Fibroblast of skin of scalp (primary cell): ENCODE measurements at regions not wholly inside any gene's neighbourhood (a gene's known extent, or its start where the extent isn't known, plus 50 kb on each side); places are given as distances from the start of the nearest gene placed in this dataset.

ENCODE experiments used
- DNase-seq: peaks from one replicate; pipeline ENCODE4 v3.0.0-alpha.2; 2013

DNA sequence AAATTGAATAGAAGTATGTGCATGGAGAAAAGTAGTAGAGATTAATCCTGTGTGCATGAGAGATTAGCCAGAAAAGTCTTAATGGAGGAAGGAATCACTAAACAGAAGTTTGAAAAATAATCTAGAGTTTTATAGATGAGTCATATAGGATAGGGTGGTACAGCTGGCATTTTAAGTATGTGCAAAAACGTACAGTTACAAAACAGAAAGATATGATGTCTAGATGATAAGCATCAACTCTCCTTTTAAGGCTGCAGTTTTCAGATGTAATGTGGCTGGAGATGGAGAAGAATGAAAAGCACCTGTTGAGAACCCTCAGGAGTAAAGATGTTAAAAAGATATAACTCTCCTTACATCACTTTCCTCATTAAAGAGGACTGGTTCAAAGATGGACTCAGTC lies 271.3 kb downstream of the STK31 start:
- DNase-seq: no peak

DNA sequence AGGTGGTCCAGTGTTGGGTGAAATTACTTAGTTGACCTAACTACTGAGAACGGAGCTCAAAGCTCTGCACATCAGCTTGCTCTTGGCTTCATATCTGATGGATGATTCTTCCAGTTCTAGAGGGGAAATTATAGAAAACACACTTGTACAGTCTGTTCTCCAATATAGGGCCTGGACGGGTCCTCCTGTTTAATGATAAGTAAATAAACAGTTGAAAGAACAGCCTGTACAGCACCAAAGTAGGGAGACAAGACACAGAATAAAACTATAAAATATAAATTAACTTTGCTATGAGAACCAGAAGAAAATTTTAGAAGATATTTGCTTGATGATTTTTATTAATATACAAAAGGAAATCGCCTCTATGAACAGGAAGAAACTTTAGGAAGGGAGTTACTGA lies 271.7 kb downstream of the STK31 start:
- DNase-seq: no peak

DNA sequence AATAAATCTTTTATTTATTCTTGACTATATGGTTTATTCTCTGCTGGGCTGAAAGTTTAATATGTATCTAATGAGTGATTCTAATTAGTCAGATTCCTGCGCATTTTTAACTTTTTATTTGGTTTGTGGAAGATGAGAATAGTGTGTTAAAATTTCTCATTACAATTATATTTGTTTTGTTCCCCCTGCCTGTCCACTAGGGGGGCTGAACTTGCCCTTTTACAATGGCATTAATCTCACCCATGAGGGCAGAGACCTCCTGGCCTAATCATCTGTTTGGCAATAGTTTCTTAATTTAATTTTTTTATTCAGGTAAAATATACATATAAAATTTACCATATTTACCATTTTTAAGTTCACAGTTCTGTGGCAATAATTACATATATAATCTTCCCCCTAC lies 278.5 kb upstream of the NPY start:
- DNase-seq: no peak

DNA sequence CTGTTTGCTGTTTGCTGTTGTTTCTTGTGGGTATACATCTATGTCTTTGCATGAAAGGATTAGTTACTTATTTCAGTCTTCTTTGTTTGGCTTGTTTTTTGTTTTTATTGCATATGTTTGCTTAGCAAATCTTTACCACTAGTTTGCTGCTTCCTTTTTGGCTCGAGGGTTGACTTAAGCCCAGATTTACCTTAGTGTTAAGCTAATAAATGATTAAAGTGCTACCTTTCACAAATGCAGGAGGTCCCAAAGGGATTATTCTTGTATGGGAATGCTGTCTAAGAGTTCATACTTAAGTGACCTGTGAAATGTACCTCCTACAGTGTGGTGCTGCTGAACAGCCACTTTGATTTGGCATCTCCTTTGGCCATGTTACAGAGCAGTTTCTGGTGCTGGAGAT lies 273.5 kb upstream of the NPY start:
- DNase-seq: no peak

DNA sequence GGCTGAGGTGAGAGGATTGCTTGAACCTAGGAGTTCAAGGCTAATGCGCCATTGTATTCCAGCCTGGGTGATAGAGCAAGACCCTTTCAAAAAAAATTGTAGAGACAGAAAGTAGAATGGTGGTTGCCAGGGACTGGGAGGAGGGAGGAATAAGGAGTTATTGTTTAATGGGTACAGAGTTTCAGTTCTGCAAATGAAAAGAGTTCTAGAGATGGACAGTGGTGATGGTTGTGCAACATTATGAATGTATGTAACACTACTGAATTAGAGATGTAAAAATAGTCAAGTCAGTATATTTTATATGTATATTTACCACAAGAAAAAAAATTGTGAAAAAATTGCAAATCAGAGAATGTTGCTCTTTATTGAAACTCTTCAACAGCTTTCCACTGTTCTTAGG lies 266.5 kb upstream of the NPY start:
- no peak for DNase-seq

DNA sequence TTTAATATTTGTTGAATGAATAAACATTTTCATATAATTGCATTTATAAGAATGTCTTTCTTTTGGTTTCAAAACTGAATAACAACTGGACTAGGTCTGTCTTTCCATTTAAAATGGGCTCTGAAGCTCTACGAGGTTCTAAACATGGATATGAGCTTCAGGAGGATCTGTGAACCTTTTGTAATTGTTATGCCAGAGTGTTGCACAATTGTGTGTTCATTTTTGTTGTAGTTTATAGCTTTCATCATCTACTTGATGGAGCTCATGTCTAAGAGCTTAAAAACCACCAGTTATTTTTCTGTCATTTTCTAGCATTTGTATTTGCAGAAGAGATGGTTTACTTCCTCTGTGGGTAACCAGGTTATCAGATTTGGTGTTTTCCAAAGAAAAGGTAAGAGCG lies 265.7 kb upstream of the NPY start:
- DNase-seq: no peak

DNA sequence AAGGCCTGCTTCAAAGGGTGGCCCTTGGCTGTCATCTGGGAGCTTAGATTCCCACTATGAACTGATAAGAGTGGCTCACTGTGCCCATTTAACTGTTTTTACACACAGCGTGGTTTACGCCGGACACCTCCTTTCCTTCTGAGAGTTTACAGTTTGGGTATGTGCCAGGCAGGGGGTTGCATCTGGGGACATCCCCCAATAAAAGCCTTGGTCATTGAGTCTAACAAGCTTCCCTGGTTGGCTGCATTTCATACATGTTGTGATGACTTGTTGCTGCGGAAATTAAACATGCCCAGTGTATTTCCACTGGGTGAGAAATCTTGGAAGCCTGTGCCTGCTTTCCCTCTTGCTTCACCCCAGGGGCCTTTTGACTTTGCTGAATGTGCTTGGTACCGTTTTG lies 264.1 kb upstream of the NPY start:
- DNase-seq: no peak

DNA sequence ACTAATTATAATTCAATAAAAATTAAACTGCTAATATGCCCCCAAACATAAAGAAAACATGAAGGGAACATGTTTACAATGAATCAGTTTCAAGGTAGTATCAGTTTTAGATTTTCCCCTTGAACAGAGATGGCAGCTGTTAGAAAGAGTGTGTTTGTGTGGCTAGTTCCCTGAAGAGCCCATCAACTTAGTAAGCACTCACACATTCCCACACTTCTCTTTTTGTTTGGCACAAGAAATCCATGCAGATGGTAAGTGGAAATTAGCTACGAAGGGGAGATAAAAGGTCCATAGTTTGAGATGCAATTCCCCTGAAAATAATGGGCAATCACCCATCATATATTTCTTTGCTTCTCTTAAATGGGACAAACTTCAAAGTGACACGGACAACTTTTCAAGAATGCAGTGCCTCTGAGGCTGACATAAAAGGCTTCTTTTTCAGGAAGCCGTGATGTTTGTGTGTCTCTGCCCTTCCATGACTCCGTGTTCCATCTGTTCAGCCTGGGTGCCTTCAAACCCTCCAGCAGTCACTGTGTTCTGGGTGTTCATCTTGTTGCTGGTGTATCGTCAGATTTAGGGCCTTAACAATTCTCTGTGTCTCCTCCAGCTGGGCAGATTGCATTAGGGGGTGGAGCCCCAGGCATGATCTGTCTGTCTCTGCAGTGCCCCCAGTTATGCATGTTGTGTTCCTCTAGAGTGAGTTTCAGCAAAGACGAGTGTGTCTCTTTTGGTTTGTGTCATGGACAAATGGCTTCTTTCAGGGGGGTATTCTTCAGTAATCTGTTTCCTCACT lies 259.5 kb upstream of the NPY start:
- DNase-seq: peak; percentile 24

DNA sequence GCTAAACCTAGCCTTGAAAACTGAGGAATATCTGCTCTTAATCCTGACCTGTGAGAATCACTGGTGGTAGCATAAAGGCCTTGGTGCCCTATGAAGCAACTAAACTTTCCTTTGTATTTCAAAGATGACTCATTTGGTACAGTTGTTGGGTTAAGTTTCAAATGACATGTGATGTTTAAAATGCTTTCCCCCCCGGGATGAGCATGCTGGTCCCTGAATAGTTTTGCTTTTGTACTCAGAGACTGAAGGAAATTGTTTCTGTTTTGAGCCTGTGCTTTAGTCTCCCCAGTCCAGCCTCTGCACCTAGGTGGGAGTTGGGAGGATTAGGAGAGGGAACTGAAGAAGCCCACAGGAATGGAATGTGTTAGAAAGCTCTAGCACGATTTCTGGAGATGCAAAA lies 258.9 kb upstream of the NPY start:
- DNase-seq: peak; percentile 55

DNA sequence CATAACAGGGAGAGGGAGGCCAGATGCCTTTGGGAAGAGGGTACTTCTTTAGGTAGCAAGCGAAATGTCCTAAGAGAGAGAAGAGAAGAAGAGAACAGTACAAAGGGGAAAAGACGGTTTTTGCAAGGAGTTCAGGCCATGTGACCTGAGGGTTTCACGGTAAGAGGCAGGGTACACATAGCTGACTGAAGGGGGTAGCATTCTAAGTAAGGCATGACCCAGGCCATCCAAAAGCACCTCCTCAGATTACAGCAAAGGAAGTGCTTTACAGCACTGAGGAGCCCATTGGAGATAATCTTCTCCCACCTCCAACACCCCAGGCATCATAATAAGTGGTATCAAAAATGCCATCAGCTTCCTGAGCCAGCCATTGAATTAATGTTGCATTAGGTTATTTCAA lies 258.2 kb upstream of the NPY start:
- no peak for DNase-seq

DNA sequence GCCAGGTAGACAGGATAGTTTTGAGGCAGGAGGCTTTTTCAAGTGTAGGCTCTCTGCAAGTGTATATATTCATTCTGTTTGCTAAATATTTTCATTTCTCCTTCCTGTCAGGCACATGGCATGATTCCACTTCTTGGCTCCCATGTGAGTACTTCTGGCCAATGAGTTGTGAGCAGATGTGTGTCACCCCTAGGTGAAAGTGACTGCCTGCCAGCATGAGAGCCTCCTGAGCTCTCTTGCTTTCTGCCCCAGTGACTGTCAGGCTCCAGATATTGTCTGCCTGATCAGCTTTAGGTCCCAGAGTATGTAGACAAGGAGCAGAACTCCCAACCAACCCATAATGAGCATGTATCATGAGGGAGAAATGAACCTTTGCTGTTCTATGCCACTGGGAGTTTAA lies 257.6 kb upstream of the NPY start:
- no peak for DNase-seq

DNA sequence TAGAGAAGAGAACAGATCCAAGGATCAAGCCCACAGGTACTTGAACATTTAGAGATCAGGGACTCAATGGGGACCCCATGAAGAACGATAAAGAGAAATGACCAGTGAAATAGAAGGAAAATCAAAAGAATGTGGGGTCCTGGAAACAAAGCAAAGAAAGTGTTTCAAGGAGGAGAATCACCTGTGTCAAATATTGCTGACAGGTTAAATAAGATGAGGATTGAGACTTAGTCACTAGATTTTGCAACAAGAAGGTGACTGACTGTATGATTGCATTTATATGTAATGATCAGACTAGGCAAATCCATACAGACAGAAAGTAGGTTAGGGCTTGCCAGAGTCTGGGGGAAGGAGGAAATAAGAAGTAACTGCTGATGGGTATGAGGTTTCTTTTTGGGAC lies 254.9 kb upstream of the NPY start:
- no peak for DNase-seq

DNA sequence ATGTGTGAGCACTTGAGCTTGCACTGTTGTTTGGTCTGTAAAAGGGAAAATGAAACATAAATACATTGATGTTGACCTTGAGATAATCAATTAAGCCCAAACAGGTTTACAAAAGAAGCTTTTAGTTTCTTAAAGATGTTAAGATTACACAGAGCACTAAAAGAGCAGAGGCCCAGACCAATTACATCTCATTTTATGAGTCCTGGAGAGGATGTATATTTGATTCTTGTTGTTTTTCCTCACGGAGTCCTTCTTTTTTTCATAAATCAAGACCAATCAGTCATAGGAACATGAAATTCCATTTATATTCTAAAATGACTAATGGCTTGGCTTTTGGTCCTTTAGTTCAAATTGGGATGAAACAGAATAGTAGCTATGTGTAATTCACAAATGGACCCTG lies 249.7 kb upstream of the NPY start:
- DNase-seq: no peak

DNA sequence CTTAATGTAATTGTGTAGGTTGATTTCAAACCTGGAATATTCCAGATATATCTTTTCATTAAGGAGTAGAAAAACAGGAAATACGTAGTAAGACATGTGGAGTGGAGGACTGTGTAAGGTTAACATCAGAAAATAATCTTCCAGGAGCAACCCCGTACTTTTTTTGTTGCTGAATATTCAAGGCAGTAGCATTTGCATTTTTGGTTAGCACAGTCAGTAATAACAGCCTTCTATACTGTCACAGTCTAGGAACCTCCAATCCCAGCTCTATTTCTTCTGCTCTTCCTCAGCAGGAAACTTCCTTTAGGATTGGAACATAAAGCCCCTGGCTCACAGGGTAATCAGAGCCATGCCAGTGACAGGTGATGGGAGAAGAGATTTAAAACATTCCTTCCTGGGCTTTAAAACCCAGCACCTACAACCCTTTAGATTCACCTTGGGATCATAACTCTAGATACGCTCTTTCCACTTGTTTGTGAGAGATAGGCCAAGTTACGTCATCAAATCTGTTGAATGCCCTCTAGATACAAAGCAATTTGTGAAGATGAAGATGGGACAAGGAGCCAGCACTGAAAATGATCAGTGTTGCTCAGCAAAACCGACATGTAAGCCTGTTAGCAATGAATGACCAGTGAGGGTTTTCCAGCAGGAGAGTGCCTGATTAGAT lies 248.5 kb upstream of the NPY start:
- no peak for DNase-seq

DNA sequence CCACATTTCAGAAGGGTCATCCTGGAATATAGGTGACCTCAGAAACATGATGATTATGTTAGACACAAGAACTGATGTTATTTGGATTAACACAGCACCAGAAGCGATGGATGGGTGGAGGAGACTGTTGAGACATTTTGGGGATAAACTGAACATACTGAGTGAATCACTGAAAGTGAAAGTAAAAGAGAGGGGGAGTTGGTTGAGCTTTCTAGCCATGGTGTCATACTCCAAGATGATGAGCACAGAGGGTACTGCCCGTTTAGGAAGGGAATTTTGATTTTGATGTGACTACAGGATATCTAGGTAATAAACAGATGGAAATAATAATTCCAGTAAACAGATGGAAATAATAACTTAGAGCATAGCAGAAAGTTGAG lies 248.0 kb upstream of the NPY start:
- DNase-seq: no peak

DNA sequence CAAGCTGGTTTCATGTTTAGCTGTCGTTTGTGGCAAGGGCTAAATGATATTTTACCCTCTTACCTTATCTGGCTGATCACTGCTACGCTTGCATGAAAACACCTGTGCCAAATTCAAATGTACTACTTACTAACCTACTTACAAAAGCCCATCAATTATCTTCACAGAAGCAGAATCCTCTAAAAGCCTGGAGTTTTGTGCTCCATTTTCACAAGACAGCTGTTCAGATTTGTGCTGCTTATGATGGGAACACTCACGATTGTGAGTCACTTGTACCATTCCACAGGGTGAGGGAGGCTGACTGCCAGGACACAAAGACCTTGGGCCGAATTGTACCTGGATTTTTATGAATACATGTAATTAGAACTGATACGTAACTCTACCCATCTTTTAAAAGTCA lies 245.0 kb upstream of the NPY start:
- DNase-seq: no peak

DNA sequence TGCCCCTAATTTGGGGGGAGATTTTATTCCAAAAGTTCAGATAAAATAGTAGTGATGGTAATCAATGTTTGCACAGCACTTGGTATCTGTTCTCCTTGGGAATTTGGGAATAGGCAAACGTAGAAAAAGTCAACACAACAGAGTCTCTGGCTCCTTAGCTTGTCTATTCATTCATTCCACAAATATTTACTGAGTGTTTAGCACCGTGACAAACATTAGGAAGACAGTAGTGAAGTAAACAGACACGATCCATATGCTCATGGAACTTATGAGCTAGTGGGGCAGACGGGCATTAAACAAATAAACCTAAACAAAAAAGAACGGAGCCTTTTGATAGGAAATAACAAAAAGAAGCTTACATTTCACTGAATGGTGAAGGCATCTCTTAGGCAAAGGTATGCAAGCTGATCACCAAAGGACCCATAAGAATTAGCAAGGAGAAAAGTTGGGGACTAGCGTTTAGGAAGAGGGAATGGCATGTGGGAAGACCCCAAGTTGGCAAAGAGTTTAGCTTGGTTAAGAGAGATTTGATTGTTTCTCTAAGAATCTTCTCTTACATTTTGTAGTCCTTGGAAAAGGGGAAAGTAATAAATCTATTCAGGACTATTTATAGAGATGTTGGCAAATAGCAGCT lies 243.9 kb upstream of the NPY start:
- DNase-seq: no peak

DNA sequence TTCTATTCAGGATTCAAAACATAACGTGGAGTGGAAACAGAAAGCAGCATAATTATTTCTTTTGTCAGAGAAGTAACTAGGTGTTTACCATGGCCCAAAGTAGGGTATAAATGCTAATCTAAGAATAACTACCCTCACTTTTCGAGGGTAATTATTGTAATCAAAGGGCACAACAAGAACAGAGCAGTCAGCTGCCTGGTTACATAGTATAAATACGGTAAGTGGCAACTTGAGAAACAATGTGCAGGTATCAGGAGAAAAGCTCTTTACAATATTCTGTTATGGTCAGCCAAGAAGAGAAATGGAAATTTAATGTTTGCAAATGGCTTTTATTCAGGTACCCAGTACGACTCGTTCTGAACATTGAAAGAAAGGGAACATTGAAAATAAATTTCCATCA lies 242.0 kb upstream of the NPY start:
- no peak for DNase-seq

DNA sequence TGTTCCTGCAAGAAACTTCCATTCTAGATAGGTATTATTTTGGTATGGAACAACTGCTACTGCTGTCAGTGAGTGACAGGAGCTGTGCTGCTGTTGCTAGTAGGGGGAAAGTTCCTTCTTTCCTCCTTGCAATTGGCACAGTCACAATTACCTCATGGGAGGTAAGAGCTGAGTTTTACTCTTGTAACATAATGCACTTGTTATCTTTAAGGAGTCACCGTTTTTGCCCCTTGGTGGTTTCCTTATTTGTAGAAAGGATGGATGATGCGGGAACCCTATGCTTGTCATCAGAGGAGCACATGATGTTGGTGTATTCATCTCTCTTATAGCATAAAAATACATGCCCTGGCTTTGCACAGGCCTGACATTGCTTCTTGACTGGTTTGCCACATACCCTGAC lies 234.7 kb upstream of the NPY start:
- DNase-seq: no peak

DNA sequence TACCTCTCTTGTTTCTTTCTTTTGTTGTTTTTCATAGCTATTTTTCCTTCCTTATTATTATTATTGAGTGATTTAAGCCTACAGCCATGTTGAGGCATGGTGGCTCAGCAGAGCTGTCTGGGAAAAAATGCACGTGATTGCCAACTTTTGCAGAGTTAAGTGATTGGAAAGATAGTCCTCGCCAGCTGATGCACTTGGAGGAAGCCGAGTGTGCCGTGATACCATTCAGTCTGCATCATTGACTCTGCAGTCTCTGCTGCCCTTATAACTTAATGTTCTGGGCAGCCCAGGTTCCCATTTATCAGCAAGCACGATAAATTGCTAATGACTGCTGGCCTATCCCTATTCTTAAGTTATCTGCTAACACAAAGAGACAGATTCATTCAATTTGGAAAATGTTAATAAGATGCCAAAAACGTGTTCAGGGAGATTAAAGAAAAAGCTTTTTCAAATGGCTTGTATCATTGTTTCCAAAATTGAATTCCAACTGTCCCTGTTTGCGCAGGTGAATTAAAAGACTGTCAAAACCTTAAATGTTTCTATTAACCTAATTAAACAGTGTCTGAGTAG lies 232.9 kb upstream of the NPY start:
- no peak for DNase-seq

DNA sequence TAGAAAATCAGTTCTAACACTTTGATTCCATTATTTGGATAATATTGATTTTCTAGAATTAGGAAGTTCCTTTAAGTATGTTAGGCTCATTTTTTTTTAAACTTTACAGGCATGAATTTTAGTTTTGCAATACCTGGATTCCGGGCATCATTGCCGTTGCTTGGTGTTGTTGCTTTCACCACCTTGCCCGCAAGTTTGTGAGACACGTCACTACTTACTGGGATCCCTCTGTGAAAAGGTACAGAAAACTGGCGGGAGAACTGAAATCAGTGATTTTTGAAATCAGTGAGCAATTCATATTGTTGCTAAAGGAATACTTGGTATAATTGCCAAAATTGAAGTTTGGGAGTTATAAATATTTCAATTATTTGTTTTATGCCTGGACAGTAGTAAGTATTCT lies 232.3 kb upstream of the NPY start:
- no peak for DNase-seq

DNA sequence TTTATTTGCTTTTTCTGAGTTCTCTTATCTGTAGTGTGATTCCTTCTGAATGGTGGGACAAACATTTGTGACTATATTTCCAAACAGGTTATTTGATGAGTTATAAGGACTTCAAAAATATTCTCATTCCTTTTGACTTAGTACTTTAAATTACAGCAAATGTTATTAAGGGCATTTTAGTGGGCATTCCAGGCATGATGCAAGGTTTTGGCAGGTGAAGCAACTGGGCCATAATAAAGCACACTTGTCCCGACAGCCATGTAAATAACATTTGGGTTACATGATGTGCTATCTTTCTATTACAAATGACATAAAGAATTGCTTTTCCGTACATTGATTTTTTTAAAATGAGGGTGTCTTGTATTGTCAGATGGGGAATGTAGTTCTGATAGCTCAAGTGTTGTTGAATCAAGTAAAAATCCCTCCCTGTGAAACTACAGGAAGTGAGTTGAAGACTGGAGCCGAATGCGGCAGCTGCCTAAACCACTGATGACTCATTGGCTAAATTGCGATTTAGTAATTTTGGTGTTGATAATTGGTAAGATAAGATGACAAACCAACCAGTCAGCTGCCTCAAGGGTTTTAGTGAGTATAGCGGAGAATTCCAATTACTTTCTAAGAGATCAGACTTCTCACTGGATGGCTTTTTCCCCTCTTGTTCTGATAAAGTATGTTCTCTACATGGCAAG lies 231.3 kb upstream of the NPY start:
- DNase-seq: peak; percentile 59

DNA sequence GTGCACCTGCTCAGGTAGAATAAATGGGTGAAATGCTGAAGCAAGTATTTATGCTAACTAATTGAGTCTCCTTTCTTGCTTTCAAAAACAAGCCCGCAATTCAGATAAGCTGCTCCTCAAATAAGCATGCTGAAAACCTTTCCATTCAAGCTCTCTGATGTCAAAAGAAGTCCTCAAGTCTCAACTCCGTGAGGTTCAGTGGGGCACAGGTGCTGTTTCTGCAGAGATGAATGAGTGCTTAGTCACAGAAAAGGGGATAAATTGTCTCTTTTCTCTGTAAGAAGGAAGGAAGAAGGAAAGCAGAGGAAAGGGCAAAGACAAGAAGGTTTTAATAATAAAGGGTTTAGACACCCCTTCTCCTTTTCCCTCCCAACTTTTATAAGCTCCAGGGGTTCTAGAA lies 229.8 kb upstream of the NPY start:
- no peak for DNase-seq
